ENCODE measurements at regions not wholly inside any gene's neighbourhood (a gene's known extent, or its start where the extent isn't known, plus 50 kb on each side); places are given as distances from the start of the nearest gene placed in this dataset.

DNA sequence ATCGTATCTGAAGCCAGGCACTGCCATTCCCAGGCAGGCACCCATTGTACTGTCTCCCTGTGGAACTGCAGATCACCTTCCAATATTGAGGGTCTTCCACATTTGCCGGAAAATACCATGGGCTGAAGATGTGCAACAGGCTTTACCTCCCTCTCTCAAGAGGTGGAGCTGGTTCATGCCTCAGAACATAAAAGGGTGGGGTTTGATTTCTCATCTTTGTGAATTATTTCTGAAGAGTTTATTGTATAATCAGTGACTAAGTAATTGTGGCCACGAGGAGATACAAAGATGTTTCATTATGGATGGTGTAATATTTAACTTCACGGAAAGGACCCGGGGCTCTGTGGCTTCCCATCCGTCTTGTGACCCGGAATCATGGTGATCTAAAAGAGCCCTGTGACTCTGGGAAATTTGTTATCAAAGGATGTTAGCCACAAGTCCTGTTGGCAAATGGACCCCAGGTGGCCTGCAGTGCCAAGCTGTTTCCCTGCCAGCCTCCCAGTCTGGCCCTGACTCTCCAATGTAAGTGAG is 230.5 kb downstream of the LACC1 start:
- no peak overlapping the region for H3K56ac ChIP-seq (replicated peaks; ENCODE audit: insufficient read length, low read depth, low read length)
- no peaks in the 10 kb centered on the region for H3K79me1 ChIP-seq (ENCODE audit: low read depth, low read length)
- no peak overlapping the region for H3K9ac ChIP-seq (replicated peaks in 1 of 4; ENCODE audit: extremely low read depth in 1 of 4, low read depth in 3 of 4, low read length in 3 of 4)
- H2BK5ac ChIP-seq (ENCODE audit: low read depth, low read length), result no peak overlapping the region
- H2AFZ ChIP-seq (ENCODE audit: low read length), result no peak overlapping the region
- no peak for DNase-seq (ENCODE audit: low read depth in 1 of 2, low spot score in 2 of 2)
- no peaks in the 10 kb centered on the region for H4K20me1 ChIP-seq (replicated peaks in 1 of 2; ENCODE audit: control insufficient read depth in 1 of 2, insufficient read depth in 2 of 2, low read length in 2 of 2)
- no peaks in the 10 kb centered on the region for H3K9me3 ChIP-seq (ENCODE audit: insufficient read depth in 2 of 2, low read depth in 1 of 2, low read length in 1 of 2)
- no peak overlapping the region for H2BK20ac ChIP-seq (ENCODE audit: low read length)
- no peak overlapping the region for H4K91ac ChIP-seq (replicated peaks; ENCODE audit: insufficient read length, low read length)
- H2AK5ac ChIP-seq (ENCODE audit: low read depth, low read length), result no peak overlapping the region
- H4K8ac ChIP-seq (ENCODE audit: extremely low read depth, insufficient read depth, low read length), result no peak overlapping the region
- 78% methylated on average over 7 of the region's 7 CpGs; no CpG with 5 or more reads in 1 of the 2 experiments for WGBS, 2 experiments (ENCODE audit: extremely low coverage in 1 of 2, insufficient coverage in 1 of 2, insufficient read length in 1 of 2, insufficient replicate concordance in 2 of 2, low coverage in 1 of 2, low lambda C conversion rate in 2 of 2, missing lambda C conversion rate in 1 of 2)
- no peak overlapping the region for H2BK15ac ChIP-seq (ENCODE audit: low read length)
- no peaks in the 10 kb centered on the region for H3K36me3 ChIP-seq (ENCODE audit: control insufficient read depth in 2 of 4, insufficient read depth in 4 of 4, low read length in 3 of 4)
- H3K4ac ChIP-seq (replicated peaks; ENCODE audit: insufficient read length, low read depth, low read length), result no peak overlapping the region
- H3K4me3 ChIP-seq (ENCODE audit: extremely low read depth in 1 of 4, insufficient read depth in 2 of 4, low read depth in 3 of 4, low read length in 4 of 4), result no peak overlapping the region
- peaks cover 0 to under 1% (median 0%) of the 10 kb centered on the region in 4 experiments; a peak in 1 of 7 replicates for H3K4me1 ChIP-seq (replicated peaks in 1 of 4; ENCODE audit: control insufficient read depth in 3 of 4, insufficient read depth in 4 of 4, low read length in 3 of 4)
- H2BK120ac ChIP-seq (replicated peaks; ENCODE audit: low read depth, low read length), result no peak overlapping the region
- FAIRE-seq, result no peak
- H3K23me2 ChIP-seq (ENCODE audit: low read depth, low read length), result no peaks in the 10 kb centered on the region
- ChIA-PET POLR2A (ENCODE audit: partially characterized antibody) (no interaction called here), CTCF (ENCODE audit: partially characterized antibody) (interaction anchor here (0.6 kb wide), 1 partner anchor 53 kb away, joined by 3 read pairs; no protein-coding TSS in a partner anchor)
- H3K27me3 ChIP-seq (replicated peaks in 1 of 4; ENCODE audit: control insufficient read depth in 3 of 4, extremely low read depth in 1 of 4, insufficient read depth in 3 of 4, low read length in 3 of 4), result no peaks in the 10 kb centered on the region
- H3K4me2 ChIP-seq (ENCODE audit: insufficient read depth in 1 of 2, low read depth in 2 of 2, low read length in 2 of 2), result no peak overlapping the region
- H3K23ac ChIP-seq (ENCODE audit: insufficient read length), result no peak overlapping the region
- no peak overlapping the region for H4K5ac ChIP-seq (ENCODE audit: insufficient read length, low read depth, low read length)
- no peaks in the 10 kb centered on the region for H3K79me2 ChIP-seq (ENCODE audit: control insufficient read depth in 1 of 2, insufficient read depth in 2 of 2, low read length in 2 of 2)
- H3K27ac ChIP-seq (ENCODE audit: low read depth, low read length), result no peak overlapping the region
- H2BK12ac ChIP-seq (ENCODE audit: low read depth, low read length), result no peak overlapping the region
- H3K18ac ChIP-seq (ENCODE audit: extremely low read depth, low read length), result no peak overlapping the region
- H3K14ac ChIP-seq (ENCODE audit: insufficient read length), result no peak overlapping the region
- TF ChIP-seq NANOG (IDR thresholded peaks at IDR 0.05; ENCODE audit: insufficient read depth, low read depth, low read length, poor library complexity, severe bottlenecking) (no peak), SP4 (IDR thresholded peaks at IDR 0.05; ENCODE audit: low read length) (no peak), FOSL1 (IDR thresholded peaks at IDR 0.05; ENCODE audit: insufficient read depth, low read depth, low read length) (no peak), RBBP5 (IDR thresholded peaks at IDR 0.05; ENCODE audit: borderline replicate concordance, low read depth, low read length) (no peak), SP1 (IDR thresholded peaks at IDR 0.05; ENCODE audit: low read depth, low read length) (no peak), BCL11A (IDR thresholded peaks at IDR 0.05; ENCODE audit: low read depth in 2 of 2, low read length in 2 of 2) (no peak), ZNF274 (IDR thresholded peaks at IDR 0.05; ENCODE audit: borderline replicate concordance, extremely low read depth, low read length) (no peak), RXRA (IDR thresholded peaks at IDR 0.05; ENCODE audit: insufficient read depth, low read depth, low read length) (no peak), POLR2AphosphoS5 (IDR thresholded peaks at IDR 0.05; ENCODE audit: low read depth, low read length) (no peak), CTBP2 (IDR thresholded peaks at IDR 0.05; ENCODE audit: borderline replicate concordance, insufficient read depth, insufficient read length, low read length) (no peak), GTF2F1 (IDR thresholded peaks at IDR 0.05; ENCODE audit: borderline replicate concordance, low read depth, low read length) (no peak)
- TF ChIP-seq, protein P1, sequence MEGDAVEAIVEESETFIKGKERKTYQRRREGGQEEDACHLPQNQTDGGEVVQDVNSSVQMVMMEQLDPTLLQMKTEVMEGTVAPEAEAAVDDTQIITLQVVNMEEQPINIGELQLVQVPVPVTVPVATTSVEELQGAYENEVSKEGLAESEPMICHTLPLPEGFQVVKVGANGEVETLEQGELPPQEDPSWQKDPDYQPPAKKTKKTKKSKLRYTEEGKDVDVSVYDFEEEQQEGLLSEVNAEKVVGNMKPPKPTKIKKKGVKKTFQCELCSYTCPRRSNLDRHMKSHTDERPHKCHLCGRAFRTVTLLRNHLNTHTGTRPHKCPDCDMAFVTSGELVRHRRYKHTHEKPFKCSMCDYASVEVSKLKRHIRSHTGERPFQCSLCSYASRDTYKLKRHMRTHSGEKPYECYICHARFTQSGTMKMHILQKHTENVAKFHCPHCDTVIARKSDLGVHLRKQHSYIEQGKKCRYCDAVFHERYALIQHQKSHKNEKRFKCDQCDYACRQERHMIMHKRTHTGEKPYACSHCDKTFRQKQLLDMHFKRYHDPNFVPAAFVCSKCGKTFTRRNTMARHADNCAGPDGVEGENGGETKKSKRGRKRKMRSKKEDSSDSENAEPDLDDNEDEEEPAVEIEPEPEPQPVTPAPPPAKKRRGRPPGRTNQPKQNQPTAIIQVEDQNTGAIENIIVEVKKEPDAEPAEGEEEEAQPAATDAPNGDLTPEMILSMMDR (IDR thresholded peaks at IDR 0.05; ENCODE audit: control extremely low read depth in 1 of 3, insufficient read depth in 1 of 3, low read depth in 1 of 3, low read length in 3 of 3), result no peak
